C4-2B (cell line): ENCODE measurements at regions not wholly inside any gene's neighbourhood (a gene's known extent, or its start where the extent isn't known, plus 50 kb on each side); places are given as distances from the start of the nearest gene placed in this dataset.

Source experiments
- CTCF ChIP-seq: fragments of 450-650 bp; conservative IDR thresholded peaks from 2 replicates; pipeline ENCODE4 v1.5.1; 2017; ENCODE audit warnings: mild to moderate bottlenecking
- ZFX ChIP-seq: fragments of 450-650 bp; IDR thresholded peaks from 2 replicates; pipeline ENCODE4 v1.6.1; 2017

- TF ChIP-seq CTCF (peak; percentile 68), ZFX (no peak)
These were observed 176.7 kb downstream of the PAH start for GRCh38 chr12:102740141-102740955.
